Transverse colon (tissue), 3 donors: ENCODE measurements at regions not wholly inside any gene's neighbourhood (a gene's known extent, or its start where the extent isn't known, plus 50 kb on each side); places are given as distances from the start of the nearest gene placed in this dataset.

Source experiments
- POLR2A ChIP-seq: fragments of 450-650 bp; IDR thresholded peaks from one replicate; pipeline ENCODE4 v1.6.1; 2016; ENCODE audit warnings: antibody characterized with exemption, mild to moderate bottlenecking, moderate library complexity
- TF ChIP-seq, protein P1 (sequence below), 5 experiments: fragments of 200-600 bp in 3 of 5; fragments of 450-650 bp in 2 of 5; sonication (generic) in 3 of 5; IDR thresholded peaks; 1 replicate in 2 of 5; 2 replicates in 3 of 5; pipeline ENCODE4 v1.5.1; 2016 to 2017; ENCODE audit warnings: antibody characterized with exemption in 5 of 5, inconsistent platforms in 3 of 5, mild to moderate bottlenecking in 2 of 5, moderate library complexity in 1 of 5

DNA sequence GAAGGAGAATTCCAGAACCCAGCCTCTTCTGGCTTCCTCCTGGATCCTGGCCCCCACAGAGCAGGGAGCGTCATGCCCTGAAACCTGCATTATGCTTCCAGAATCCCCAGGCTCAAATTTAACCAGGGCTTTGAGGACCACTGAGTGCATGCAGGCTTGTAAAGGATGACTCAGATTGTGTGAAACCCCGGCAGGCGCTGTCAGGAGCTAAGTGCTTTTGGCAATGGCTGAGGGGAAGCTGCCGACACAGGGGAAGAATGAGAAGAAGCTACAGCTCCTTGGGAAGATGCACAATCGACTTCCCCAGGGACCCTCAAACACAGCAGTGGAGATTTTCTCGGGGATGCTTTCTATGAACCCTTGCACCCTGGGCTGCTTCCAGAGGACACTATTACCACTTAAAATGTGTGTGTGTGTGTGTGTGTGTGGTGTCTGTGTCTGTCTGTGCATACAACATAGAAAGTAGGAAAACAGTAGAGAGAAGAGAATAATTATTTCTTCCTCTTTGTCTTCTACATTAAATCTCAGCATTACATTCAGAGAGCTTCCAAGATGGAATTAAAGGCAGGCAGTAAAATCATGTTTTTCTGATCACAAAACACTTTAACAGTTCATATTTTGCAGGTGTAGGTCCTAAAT is 183.5 kb upstream of the INHBA start:
- TF ChIP-seq, protein P1, sequence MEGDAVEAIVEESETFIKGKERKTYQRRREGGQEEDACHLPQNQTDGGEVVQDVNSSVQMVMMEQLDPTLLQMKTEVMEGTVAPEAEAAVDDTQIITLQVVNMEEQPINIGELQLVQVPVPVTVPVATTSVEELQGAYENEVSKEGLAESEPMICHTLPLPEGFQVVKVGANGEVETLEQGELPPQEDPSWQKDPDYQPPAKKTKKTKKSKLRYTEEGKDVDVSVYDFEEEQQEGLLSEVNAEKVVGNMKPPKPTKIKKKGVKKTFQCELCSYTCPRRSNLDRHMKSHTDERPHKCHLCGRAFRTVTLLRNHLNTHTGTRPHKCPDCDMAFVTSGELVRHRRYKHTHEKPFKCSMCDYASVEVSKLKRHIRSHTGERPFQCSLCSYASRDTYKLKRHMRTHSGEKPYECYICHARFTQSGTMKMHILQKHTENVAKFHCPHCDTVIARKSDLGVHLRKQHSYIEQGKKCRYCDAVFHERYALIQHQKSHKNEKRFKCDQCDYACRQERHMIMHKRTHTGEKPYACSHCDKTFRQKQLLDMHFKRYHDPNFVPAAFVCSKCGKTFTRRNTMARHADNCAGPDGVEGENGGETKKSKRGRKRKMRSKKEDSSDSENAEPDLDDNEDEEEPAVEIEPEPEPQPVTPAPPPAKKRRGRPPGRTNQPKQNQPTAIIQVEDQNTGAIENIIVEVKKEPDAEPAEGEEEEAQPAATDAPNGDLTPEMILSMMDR (IDR thresholded peaks at IDR 0.05) = no peak
- no peak for TF ChIP-seq POLR2A
